BJ (cell line): ENCODE measurements at regions not wholly inside any gene's neighbourhood (a gene's known extent, or its start where the extent isn't known, plus 50 kb on each side); places are given as distances from the start of the nearest gene placed in this dataset.
A peak's percentile ranks its signal among the peaks of the same experiment; 100 is the strongest.

ENCODE experiments used
- CTCF ChIA-PET: fragments of 350-600 bp; formaldehyde crosslinking; extraction: SDS; loops from one replicate; lab custom pipeline; 2021; ENCODE audit warnings: antibody characterized with exemption, inconsistent platforms; lab: Yijun Ruan, JAX
- POLR2A ChIA-PET: fragments of 300-600 bp; sonication (Branson Sonifier 250); formaldehyde crosslinking; extraction: SDS; loops from one replicate; lab custom pipeline; 2021; ENCODE audit warnings: antibody characterized with exemption; lab: Charles Lee
- DNase-seq: peaks from one replicate; pipeline ENCODE4 v3.0.0-alpha.2; 2011; ENCODE audit warnings: low read depth
- H3K27me3 ChIP-seq: 2 replicates; pipeline ENCODE4 v1.6.0; 2011; ENCODE audit warnings: low read length; ENCODE audit not compliant: control insufficient read depth, insufficient read depth
- H3K36me3 ChIP-seq: 2 replicates; pipeline ENCODE4 v1.5.1; 2011; ENCODE audit warnings: low read length; ENCODE audit not compliant: control insufficient read depth, insufficient read depth
- H3K4me3 ChIP-seq: 2 replicates; pipeline ENCODE4 v1.5.1; 2011; ENCODE audit warnings: low read depth, mild to moderate bottlenecking, control low read depth, low read length
- CTCF ChIP-seq: IDR thresholded peaks from 2 replicates; pipeline ENCODE4 v1.5.1; 2011; ENCODE audit warnings: low read depth, mild to moderate bottlenecking, control low read depth, inconsistent platforms, low read length, moderate library complexity; ENCODE audit not compliant: insufficient read depth

- DNase-seq, result no peak
- H3K4me3 ChIP-seq, result no peak overlapping the region
- ChIA-PET POLR2A (no interaction called here), CTCF (interaction anchor here (1.0 to 2.0 kb wide), 3 partner anchors 9 to 43 kb away, joined by 4 to 8 read pairs (median 4); no protein-coding TSS in a partner anchor)
- TF ChIP-seq CTCF, result no peak
- no peaks in the 10 kb centered on the region for H3K36me3 ChIP-seq
- H3K27me3 ChIP-seq, result no peaks in the 10 kb centered on the region
These were observed 709.0 kb downstream of the EPM2A start for GRCh38 chr6:145026267-145026679.

- CTCF ChIA-PET, result interaction anchor here (1.2 to 2.0 kb wide), 2 partner anchors 41 to 446 kb away, joined by 4 to 8 read pairs; no protein-coding TSS in a partner anchor
- no peak overlapping the region for H3K4me3 ChIP-seq
- no peaks in the 10 kb centered on the region for H3K36me3 ChIP-seq
- no peak for DNase-seq
- peak; percentile 66 for TF ChIP-seq CTCF
- no peaks in the 10 kb centered on the region for H3K27me3 ChIP-seq
- POLR2A ChIA-PET, result no interaction called here
These were observed 707.0 kb downstream of the EPM2A start for GRCh38 chr6:145028144-145028818.

- Histone ChIP-seq H3K4me3 (no peak overlapping the region), H3K36me3 (no peaks in the 10 kb centered on the region), H3K27me3 (no peaks in the 10 kb centered on the region)
- ChIA-PET POLR2A (interaction anchor here (0.6 kb wide), 1 partner anchor 32 kb away, joined by 3 read pairs; no protein-coding TSS in a partner anchor), CTCF (interaction anchor here (0.7 to 2.7 kb wide), 5 partner anchors 11 to 96 kb away, joined by 3 to 12 read pairs (median 3); no protein-coding TSS in a partner anchor)
- no peak for TF ChIP-seq CTCF
- no peak for DNase-seq
These were observed 704.3 kb downstream of the EPM2A start for GRCh38 chr6:145031001-145031400.

DNA sequence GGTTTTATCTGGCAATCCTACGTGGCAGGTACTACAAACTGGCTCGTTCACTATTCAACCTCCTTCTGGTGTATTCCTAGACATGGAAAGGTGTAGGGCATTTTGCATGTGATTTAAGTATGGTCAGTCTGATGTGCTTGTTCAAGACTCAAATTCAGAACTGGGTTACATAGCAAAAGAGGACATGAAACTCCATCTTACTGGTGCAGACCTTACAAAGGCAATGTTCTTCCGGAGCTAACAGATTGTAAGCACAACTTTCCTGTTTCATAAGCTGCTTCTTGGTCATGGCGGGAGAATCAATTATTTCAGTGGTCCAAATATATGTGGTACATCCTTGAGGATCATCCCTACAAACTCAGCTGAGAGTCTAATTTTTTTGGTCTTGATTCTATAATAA is 703.4 kb downstream of the EPM2A start:
- no peak for DNase-seq
- Histone ChIP-seq H3K36me3 (no peaks in the 10 kb centered on the region), H3K27me3 (no peaks in the 10 kb centered on the region), H3K4me3 (no peak overlapping the region)
- POLR2A ChIA-PET, result no interaction called here
- no peak for TF ChIP-seq CTCF
- CTCF ChIA-PET, result interaction anchor here (0.7 to 2.2 kb wide), 5 partner anchors 10 to 446 kb away, joined by 3 to 6 read pairs (median 3); no protein-coding TSS in a partner anchor

DNA sequence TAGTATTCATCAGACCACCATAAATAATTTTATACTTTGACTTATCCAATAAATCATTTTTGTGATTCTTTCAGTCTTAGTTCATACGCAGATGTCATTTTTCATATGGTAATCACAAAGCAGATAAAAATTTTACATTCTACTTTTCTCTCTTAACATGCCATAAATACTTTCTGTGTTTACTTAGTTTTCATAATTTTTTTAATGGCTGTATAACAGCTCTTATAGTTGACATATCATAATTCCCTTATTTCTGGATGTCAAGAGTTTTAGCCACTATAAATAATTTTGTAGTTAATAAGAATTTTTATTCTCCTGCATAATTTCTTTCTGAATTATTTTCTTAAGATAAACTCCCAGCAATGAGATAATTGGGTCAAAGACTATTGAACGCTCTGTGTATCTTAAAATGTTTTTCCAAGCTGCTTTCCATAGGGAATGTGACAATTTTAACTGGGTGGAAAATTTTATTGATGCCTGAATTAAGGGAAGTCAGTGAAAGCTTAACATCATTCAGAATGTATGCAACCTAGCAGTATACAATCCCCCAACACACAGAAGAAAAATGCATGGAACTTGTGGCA is 702.7 kb downstream of the EPM2A start:
- Histone ChIP-seq H3K4me3 (no peak overlapping the region), H3K36me3 (no peaks in the 10 kb centered on the region), H3K27me3 (no peaks in the 10 kb centered on the region)
- CTCF ChIA-PET, result interaction anchor here (0.7 to 2.2 kb wide), 4 partner anchors 9 to 447 kb away, joined by 3 to 6 read pairs (median 4); no protein-coding TSS in a partner anchor
- TF ChIP-seq CTCF, result no peak
- POLR2A ChIA-PET, result no interaction called here
- DNase-seq, result no peak
